Cardiac fibroblast (primary cell): ENCODE measurements at regions not wholly inside any gene's neighbourhood (a gene's known extent, or its start where the extent isn't known, plus 50 kb on each side); places are given as distances from the start of the nearest gene placed in this dataset.

Experiments
- DNase-seq, 2 donors: peaks; one replicate each; pipeline versions ENCODE4 v3.0.0 to v3.0.0-alpha.2; 2010; ENCODE audit warnings: low read depth in 2 of 2
- H3K4me3 ChIP-seq, 2 donors: replicated peaks in 1 of 2; 1 replicate in 1 of 2; 2 replicates in 1 of 2; pipeline ENCODE4 v1.5.1; 2011; ENCODE audit warnings: low read depth in 2 of 2, low read length in 2 of 2, mild to moderate bottlenecking in 2 of 2, moderate library complexity in 1 of 2
- TF ChIP-seq, protein P1 (sequence below): IDR thresholded peaks from one replicate; pipeline ENCODE4 v1.5.1; 2011; ENCODE audit warnings: low read depth, mild to moderate bottlenecking, low read length, inconsistent platforms

DNA sequence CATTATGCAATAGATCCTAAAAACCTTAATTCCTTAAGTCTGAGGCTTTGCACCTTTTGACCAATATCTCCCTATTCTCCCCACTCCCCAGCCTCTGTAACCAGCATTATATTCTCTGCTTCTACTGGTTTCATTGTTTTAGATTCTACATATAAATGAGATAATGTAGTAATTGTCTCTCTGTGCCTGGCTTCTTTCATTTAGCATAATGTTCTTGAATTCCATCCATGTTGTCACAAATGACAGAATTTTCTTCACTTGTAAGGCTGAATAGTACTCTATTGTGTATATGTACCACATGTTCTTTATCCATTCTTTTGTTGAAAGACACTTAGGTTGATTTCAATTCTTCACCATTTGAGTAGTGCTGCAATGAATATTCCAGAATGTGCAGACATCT, 66.0 kb downstream of the MAGEC1 start:
- DNase-seq = no peak
- TF ChIP-seq, protein P1, sequence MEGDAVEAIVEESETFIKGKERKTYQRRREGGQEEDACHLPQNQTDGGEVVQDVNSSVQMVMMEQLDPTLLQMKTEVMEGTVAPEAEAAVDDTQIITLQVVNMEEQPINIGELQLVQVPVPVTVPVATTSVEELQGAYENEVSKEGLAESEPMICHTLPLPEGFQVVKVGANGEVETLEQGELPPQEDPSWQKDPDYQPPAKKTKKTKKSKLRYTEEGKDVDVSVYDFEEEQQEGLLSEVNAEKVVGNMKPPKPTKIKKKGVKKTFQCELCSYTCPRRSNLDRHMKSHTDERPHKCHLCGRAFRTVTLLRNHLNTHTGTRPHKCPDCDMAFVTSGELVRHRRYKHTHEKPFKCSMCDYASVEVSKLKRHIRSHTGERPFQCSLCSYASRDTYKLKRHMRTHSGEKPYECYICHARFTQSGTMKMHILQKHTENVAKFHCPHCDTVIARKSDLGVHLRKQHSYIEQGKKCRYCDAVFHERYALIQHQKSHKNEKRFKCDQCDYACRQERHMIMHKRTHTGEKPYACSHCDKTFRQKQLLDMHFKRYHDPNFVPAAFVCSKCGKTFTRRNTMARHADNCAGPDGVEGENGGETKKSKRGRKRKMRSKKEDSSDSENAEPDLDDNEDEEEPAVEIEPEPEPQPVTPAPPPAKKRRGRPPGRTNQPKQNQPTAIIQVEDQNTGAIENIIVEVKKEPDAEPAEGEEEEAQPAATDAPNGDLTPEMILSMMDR = no peak
- H3K4me3 ChIP-seq = no peak overlapping the region

DNA sequence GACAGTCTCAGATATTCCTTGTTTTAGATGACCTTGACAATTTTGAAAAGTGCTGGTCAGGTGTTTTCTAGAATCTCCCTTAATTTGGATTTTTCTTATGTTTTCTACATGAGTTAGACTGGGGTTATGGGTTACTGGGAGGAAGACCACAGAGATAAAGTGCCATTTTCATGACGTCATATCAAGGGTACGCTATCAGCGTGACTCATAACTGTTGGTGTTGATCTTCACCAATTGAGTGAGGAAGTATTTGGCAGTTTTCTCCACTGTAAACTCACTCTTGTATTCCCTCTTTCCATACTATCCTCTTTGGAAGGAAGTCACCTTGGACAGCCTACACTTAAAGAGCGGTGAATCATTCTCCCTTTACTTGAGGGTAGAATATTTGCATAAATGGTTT, 56.9 kb downstream of the MAGEC1 start:
- H3K4me3 ChIP-seq = no peak overlapping the region
- DNase-seq = no peak
- TF ChIP-seq, protein P1 = no peak
